ENCODE measurements at regions not wholly inside any gene's neighbourhood (a gene's known extent, or its start where the extent isn't known, plus 50 kb on each side); places are given as distances from the start of the nearest gene placed in this dataset.
A peak's percentile ranks its signal among the peaks of the same experiment; 100 is the strongest.
"Not testable (repeated sequence)": the region's sequence is repeated elsewhere in the genome, so short reads cannot be mapped to it uniquely, and the experiment has no call there.

DNA sequence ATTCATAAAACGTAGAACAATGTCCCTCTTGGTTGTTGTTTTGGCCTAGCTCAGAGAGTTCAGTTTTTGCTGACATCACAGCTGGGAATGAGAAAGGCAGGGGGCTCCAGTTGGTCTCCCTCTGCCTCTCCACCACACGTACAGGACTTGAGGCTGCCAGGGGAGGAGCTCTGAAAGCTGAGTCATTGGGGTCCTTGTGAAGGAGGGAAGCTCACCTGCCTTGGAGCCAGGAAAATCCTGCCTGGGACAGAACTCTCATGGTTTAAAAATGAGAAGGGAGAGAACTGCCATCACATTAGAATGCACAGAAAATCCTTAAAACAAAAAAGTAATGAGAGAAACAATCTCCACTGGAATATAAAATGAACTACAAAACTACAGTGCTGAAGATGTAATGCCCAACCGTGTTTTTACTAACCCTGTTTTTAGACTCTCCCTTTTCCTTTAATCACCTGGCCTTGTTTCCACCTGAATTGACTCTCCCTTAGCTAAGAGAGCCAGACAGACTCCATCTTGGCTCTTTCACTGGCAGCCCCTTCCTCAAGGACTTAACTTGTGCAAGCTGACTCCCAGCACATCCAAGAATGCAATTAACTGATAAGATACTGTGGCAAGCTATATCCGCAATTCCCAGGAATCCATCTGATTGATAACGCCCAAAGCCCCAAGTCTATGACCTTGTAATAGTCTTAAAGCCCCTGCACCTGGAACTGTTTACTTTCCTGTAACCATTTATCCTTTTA, 58.6 kb upstream of the TARP start:
- not testable (repeated sequence) for DNase-seq

DNA sequence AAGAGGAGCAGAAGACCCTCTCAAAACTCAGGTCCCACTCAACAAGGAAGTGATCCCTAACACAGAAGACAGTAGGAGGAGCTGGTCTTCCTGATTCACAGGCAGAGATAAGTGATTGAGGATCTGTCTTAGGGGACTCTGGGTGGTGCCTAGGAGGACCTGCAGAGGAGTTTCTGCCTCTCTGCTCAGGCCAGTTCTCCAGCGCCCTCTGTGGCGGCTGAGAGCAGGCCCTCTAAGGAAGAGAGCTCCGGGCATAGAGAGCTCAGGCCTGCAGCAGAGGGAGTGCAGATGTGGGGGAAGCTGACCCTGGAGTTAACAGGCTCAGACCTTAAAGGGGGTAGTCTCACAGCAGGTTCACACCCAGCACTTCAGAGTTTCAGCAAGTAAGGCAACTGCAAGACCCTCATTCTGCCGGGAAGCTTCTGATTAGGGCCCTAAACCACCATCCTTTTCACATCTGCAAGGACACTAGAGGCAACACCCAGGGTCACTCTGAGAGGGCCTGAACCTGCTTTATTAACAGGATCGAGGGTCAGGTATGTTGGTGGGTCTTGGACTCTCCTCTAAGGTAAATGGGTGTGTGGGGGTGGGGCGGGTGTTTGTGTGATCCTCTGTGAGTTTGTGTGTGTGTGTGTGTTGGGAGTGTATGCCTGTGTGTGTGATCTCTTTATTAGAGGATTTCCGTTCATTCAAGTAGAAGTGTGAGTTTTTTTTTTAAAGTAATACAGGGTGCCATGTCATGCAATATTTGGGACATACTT, 57.6 kb upstream of the TARP start:
- peak; percentile 39 for DNase-seq

DNA sequence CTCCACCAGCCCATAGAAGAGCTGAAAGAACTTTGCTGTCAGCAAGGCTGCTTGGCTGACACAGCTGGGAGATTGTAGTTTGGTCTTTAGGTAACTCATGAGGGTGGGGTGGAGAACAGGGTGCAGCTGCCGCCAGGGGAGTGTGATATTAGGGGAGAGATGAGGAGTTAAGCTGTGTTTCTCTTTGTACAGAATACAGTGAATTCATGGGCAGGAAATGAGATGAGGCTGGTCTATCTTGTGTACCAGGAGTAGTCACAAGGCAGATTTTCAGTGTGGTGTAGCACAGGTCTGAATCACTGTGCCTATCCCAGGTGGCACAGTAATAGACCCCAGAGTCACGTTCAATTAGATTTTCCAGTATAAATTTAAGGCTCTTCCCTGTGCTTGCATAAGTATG, 56.6 kb upstream of the TARP start:
- no peak for DNase-seq

- no peak for DNase-seq
Measured at GRCh38 chr7:38329340-38329739, 55.9 kb upstream of the TARP start.

GRCh38 chr7:38328814-38329213, 55.4 kb upstream of the TARP start:
- DNase-seq, result no peak

DNA sequence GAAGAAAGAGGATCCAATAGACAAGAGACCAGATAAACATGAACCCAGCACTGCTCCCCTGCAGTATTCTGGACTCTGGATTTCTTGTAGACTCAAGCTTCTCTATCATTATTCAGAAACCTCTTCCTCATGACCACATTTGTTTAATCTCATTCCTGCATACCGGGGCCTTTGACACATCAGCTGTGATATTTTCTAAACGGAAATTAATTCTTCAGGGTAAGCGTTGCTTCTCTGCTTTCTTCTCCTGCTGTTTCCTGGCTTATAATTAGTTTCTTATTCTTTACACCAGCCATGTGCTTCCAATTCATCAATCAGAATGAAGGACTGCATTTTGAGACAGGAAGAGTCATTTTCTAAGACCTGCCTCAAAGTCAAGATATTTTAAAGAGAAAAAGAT, 54.2 kb upstream of the TARP start:
- DNase-seq, result no peak

All from CD4-positive, alpha-beta T cell treated with Interleukin-4 for 4 hours (primary cell).